B cell (primary cell): ENCODE measurements at regions not wholly inside any gene's neighbourhood (a gene's known extent, or its start where the extent isn't known, plus 50 kb on each side); places are given as distances from the start of the nearest gene placed in this dataset.

Experiments used
- ATAC-seq: fragments of 200-7000 bp; cut with Tn5 transposase; one replicate; pipeline ENCODE4 v1.10.0; 2021; ENCODE audit warnings: low read depth, mild to moderate bottlenecking, moderate number of reproducible peaks, moderate library complexity
- CTCF ChIA-PET: fragments of 350-600 bp; sonication (Branson Sonifier 250); formaldehyde crosslinking; loops from one replicate; lab custom pipeline; 2021; ENCODE audit warnings: antibody characterized with exemption, inconsistent platforms; lab: Charles Lee
- POLR2A ChIA-PET: fragments of 350-600 bp; sonication (Branson Sonifier 250); formaldehyde crosslinking; loops from one replicate; lab custom pipeline; 2021; ENCODE audit warnings: antibody characterized with exemption; lab: Charles Lee
- DNase-seq: peaks from one replicate; pipeline ENCODE4 v3.0.0; 2013
- H2AFZ ChIP-seq: 2 replicates; pipeline ENCODE4 v1.6.1; 2012; ENCODE audit warnings: mild to moderate bottlenecking, low read depth, low read length; ENCODE audit not compliant: insufficient read depth, poor library complexity, severe bottlenecking
- H3K27ac ChIP-seq, 2 donors: 1 replicate in 1 of 2; 2 replicates in 1 of 2; pipeline ENCODE4 v1.5.1; 2012 to 2013; ENCODE audit warnings: low read length in 2 of 2, mild to moderate bottlenecking in 2 of 2, moderate library complexity in 1 of 2
- H3K27me3 ChIP-seq, 4 experiments: fragments of 200-600 bp in 1 of 4; sonication (generic) in 1 of 4; replicated peaks in 1 of 4; 1 replicate in 2 of 4; 2 replicates in 2 of 4; pipeline versions ENCODE4 v1.6.1 to v1.7.0; 2013 to 2016; ENCODE audit warnings: low read length in 3 of 4, mild to moderate bottlenecking in 2 of 4, mixed read lengths in 1 of 4, moderate library complexity in 1 of 4; ENCODE audit not compliant: insufficient read depth in 4 of 4, control insufficient read depth in 3 of 4; ENCODE audit errors: control extremely low read depth in 1 of 4
- H3K36me3 ChIP-seq, 2 experiments: replicated peaks in 1 of 2; 1 replicate in 1 of 2; 2 replicates in 1 of 2; pipeline versions ENCODE4 v1.6.1 to v1.7.1; 2013; ENCODE audit warnings: low read length in 1 of 2; ENCODE audit not compliant: insufficient read depth in 2 of 2, control insufficient read depth in 1 of 2; ENCODE audit errors: control extremely low read depth in 1 of 2, extremely low read depth in 1 of 2
- H3K4me1 ChIP-seq, 2 donors: fragments of 200-600 bp in 1 of 2; sonication (generic) in 1 of 2; 1 replicate in 1 of 2; 2 replicates in 1 of 2; pipeline versions ENCODE4 v1.5.1 to v1.6.1; 2013 to 2017; ENCODE audit warnings: low read length in 2 of 2; ENCODE audit not compliant: control insufficient read depth in 2 of 2, insufficient read depth in 2 of 2
- H3K4me2 ChIP-seq: replicated peaks from 2 replicates; pipeline ENCODE3; 2012; ENCODE audit warnings: mild to moderate bottlenecking, low read depth, low read length; ENCODE audit not compliant: poor library complexity, severe bottlenecking
- H3K4me3 ChIP-seq, 5 experiments: fragments of 200-600 bp in 1 of 5; sonication (generic) in 1 of 5; 1 replicate in 3 of 5; 2 replicates in 2 of 5; pipeline versions ENCODE4 v1.5.1 to v1.7.0; 2011 to 2016; ENCODE audit warnings: low read length in 4 of 5, mild to moderate bottlenecking in 4 of 5, low read depth in 2 of 5, control low read depth in 1 of 5, moderate library complexity in 1 of 5; ENCODE audit not compliant: insufficient read depth in 1 of 5; ENCODE audit errors: control extremely low read depth in 1 of 5, extremely low read depth in 1 of 5
- H3K79me2 ChIP-seq: fragments of 200-600 bp; sonication (generic); one replicate; pipeline ENCODE4 v1.6.0; 2016; ENCODE audit warnings: low read length; ENCODE audit not compliant: control insufficient read depth, insufficient read depth
- H3K9ac ChIP-seq: fragments of 200-600 bp; sonication (generic); 2 replicates; pipeline ENCODE4 v1.6.1; 2017; ENCODE audit warnings: mild to moderate bottlenecking, low read length, moderate library complexity
- H3K9me3 ChIP-seq, 3 donors: one replicate each; pipeline versions ENCODE4 v1.6.1 to v1.7.1; 2013; ENCODE audit warnings: low read length in 2 of 3; ENCODE audit not compliant: control insufficient read depth in 2 of 3, insufficient read depth in 1 of 3; ENCODE audit errors: control extremely low read depth in 1 of 3
- H4K20me1 ChIP-seq: 2 replicates; pipeline ENCODE4 v1.6.0; 2012; ENCODE audit warnings: mild to moderate bottlenecking, low read length; ENCODE audit not compliant: insufficient read depth, control insufficient read depth, poor library complexity, severe bottlenecking
- H3K27ac Mint-ChIP-seq: one replicate; pipeline ENCODE4 v1.8.0; 2021; ENCODE audit warnings: mixed read lengths
- H3K27me3 Mint-ChIP-seq: one replicate; pipeline ENCODE4 v1.8.0; 2021; ENCODE audit warnings: mixed read lengths
- H3K4me1 Mint-ChIP-seq: one replicate; pipeline ENCODE4 v1.8.0; 2021; ENCODE audit warnings: mixed read lengths
- H3K4me3 Mint-ChIP-seq: one replicate; pipeline ENCODE4 v1.8.0; 2021; ENCODE audit warnings: mixed read lengths
- H3K9me3 Mint-ChIP-seq: one replicate; pipeline ENCODE4 v1.8.0; 2022; ENCODE audit warnings: mixed read lengths; ENCODE audit not compliant: insufficient read depth
- EZH2 ChIP-seq: IDR thresholded peaks from 2 replicates; pipeline ENCODE4 v1.6.1; 2012; ENCODE audit warnings: borderline replicate concordance, low read depth, mild to moderate bottlenecking, moderate library complexity, low read length; ENCODE audit not compliant: insufficient read depth, poor library complexity, severe bottlenecking
- WGBS: methylation state at CpG from one replicate; pipeline ENCODE4 v1.1.5; 2013; ENCODE audit warnings: missing lambda C conversion rate; ENCODE audit not compliant: insufficient coverage; 5-methylcytosine and 5-hydroxymethylcytosine counted together
- intact Hi-C: fragments of 100-400 bp; cut with micrococcal nuclease; formaldehyde crosslinking; loops from one replicate; pipeline ENCODE4 v1.10.0; 2022
- TF ChIP-seq, protein P1 (sequence below): fragments of 200-600 bp; IDR thresholded peaks from one replicate; pipeline ENCODE4 v1.8.0; 2022; ENCODE audit warnings: antibody characterized with exemption, mild to moderate bottlenecking

DNA sequence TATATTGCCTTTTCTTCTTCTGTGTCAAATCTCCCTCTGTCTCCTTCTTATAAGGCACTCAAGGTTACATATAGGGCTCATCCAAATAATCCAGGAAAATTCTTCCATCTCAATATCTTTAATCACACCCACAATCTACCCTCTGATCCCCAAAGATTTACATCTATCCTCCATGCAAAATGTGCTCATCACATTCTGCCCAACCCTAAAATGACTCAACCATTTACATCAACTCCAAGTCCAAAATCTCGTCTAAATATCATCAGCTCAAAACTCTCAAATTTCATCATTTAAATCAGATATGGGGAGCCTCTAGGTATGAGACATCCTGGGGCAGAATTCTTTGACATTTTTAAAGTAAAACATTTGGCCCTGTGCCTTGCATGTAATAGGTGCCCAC, 1349.8 kb downstream of the SUCLG1 start:
- Mint-ChIP-seq H3K9me3 (peaks cover 6% of the 10 kb centered on the region), H3K4me3 (no peak overlapping the region), H3K27ac (no peak overlapping the region), H3K27me3 (no peaks in the 10 kb centered on the region), H3K4me1 (no peaks in the 10 kb centered on the region)
- H3K79me2 ChIP-seq, result no peaks in the 10 kb centered on the region
- intact Hi-C loops, result no loop called here
- H4K20me1 ChIP-seq, result no peaks in the 10 kb centered on the region
- no peaks in the 10 kb centered on the region for H3K27me3 ChIP-seq
- no peak overlapping the region for H3K9ac ChIP-seq
- H3K4me3 ChIP-seq, result no peak overlapping the region
- ChIA-PET POLR2A (no interaction called here), CTCF (no interaction called here)
- no peaks in the 10 kb centered on the region for H3K9me3 ChIP-seq
- H3K27ac ChIP-seq, result no peak overlapping the region
- no peak for TF ChIP-seq EZH2
- TF ChIP-seq, protein P1, sequence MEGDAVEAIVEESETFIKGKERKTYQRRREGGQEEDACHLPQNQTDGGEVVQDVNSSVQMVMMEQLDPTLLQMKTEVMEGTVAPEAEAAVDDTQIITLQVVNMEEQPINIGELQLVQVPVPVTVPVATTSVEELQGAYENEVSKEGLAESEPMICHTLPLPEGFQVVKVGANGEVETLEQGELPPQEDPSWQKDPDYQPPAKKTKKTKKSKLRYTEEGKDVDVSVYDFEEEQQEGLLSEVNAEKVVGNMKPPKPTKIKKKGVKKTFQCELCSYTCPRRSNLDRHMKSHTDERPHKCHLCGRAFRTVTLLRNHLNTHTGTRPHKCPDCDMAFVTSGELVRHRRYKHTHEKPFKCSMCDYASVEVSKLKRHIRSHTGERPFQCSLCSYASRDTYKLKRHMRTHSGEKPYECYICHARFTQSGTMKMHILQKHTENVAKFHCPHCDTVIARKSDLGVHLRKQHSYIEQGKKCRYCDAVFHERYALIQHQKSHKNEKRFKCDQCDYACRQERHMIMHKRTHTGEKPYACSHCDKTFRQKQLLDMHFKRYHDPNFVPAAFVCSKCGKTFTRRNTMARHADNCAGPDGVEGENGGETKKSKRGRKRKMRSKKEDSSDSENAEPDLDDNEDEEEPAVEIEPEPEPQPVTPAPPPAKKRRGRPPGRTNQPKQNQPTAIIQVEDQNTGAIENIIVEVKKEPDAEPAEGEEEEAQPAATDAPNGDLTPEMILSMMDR, result no peak
- no peak overlapping the region for H2AFZ ChIP-seq
- no peak overlapping the region for H3K4me2 ChIP-seq
- ATAC-seq, result no peak
- H3K4me1 ChIP-seq, result no peaks in the 10 kb centered on the region
- H3K36me3 ChIP-seq, result no peaks in the 10 kb centered on the region
- 80% methylated on average over 1 of the region's 1 CpG for WGBS
- no peak for DNase-seq

DNA sequence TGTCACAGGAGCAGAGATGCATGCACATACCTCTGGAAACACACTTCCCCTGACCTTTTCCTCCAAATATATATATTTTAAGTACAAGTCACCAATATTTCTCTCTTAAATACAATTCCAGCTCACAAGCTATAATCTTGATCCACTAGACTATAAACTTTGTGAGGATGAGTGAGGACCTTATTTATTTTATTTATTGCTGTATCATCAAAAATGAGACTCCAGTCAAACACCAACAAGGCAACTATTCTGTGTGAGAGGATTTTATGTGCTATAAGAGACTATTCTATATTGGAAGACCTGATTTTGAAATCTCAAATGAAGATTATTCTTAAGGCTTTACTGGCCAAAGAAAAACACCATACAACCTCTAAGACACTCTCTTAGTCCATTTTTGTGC, 1352.2 kb downstream of the SUCLG1 start:
- CTCF ChIA-PET, result no interaction called here
- Histone ChIP-seq H4K20me1 (no peaks in the 10 kb centered on the region), H3K4me1 (no peaks in the 10 kb centered on the region), H3K27ac (no peak overlapping the region), H3K9ac (no peak overlapping the region), H3K79me2 (no peaks in the 10 kb centered on the region), H3K4me2 (no peak overlapping the region), H3K36me3 (no peaks in the 10 kb centered on the region), H3K4me3 (no peak overlapping the region), H3K27me3 (no peaks in the 10 kb centered on the region), H3K9me3 (peaks cover 0 to 4% (median 0%) of the 10 kb centered on the region in 3 donors), H2AFZ (no peak overlapping the region)
- Mint-ChIP-seq H3K27ac (no peak overlapping the region), H3K9me3 (peaks cover 6% of the 10 kb centered on the region), H3K27me3 (no peaks in the 10 kb centered on the region), H3K4me1 (no peaks in the 10 kb centered on the region), H3K4me3 (no peak overlapping the region)
- TF ChIP-seq EZH2, result no peak
- TF ChIP-seq, protein P1, result no peak
- no peak for ATAC-seq
- intact Hi-C loops, result no loop called here
- no peak for DNase-seq
- POLR2A ChIA-PET, result no interaction called here
